ENCODE measurements at regions not wholly inside any gene's neighbourhood (a gene's known extent, or its start where the extent isn't known, plus 50 kb on each side); places are given as distances from the start of the nearest gene placed in this dataset.
"Not testable (repeated sequence)": the region's sequence is repeated elsewhere in the genome, so short reads cannot be mapped to it uniquely, and the experiment has no call there.

- DNase-seq (ENCODE audit: low read depth in 2 of 2): not testable (repeated sequence)
Observed at GRCh38 chr1:224029286-224030025, 84.5 kb upstream of the FBXO28 start.

- DNase-seq (ENCODE audit: low read depth in 2 of 2): not testable (repeated sequence)
Observed at GRCh38 chr1:224028802-224029201, 85.1 kb upstream of the FBXO28 start.

GRCh38 chr1:224023122-224023521 is 90.8 kb upstream of the FBXO28 start:
- not testable (repeated sequence) for DNase-seq (ENCODE audit: low read depth in 2 of 2)

- not testable (repeated sequence) for DNase-seq (ENCODE audit: low read depth in 2 of 2)
Observed at GRCh38 chr1:224022249-224022970, 91.5 kb upstream of the FBXO28 start.

GRCh38 chr1:224019866-224020265 is 94.0 kb upstream of the FBXO28 start:
- not testable (repeated sequence) for DNase-seq (ENCODE audit: low read depth in 2 of 2)

- not testable (repeated sequence) for DNase-seq (ENCODE audit: low read depth in 2 of 2)
Observed at GRCh38 chr1:224015782-224016181, 98.1 kb upstream of the FBXO28 start.

- no peak for DNase-seq (ENCODE audit: low read depth in 2 of 2)
Observed at GRCh38 chr1:224014330-224014649, 99.6 kb upstream of the FBXO28 start.

GRCh38 chr1:224013626-224014329 is 100.1 kb upstream of the FBXO28 start:
- DNase-seq (ENCODE audit: low read depth in 2 of 2): not testable (repeated sequence)

GRCh38 chr1:224012807-224013434 is 101.0 kb upstream of the FBXO28 start:
- not testable (repeated sequence) for DNase-seq (ENCODE audit: low read depth in 2 of 2)

- not testable (repeated sequence) for DNase-seq (ENCODE audit: low read depth in 2 of 2)
Observed at GRCh38 chr1:224012162-224012561, 101.7 kb upstream of the FBXO28 start.

GRCh38 chr1:224011751-224012150 is 102.2 kb upstream of the FBXO28 start:
- not testable (repeated sequence) for DNase-seq (ENCODE audit: low read depth in 2 of 2)

- not testable (repeated sequence) for DNase-seq (ENCODE audit: low read depth in 2 of 2)
Observed at GRCh38 chr1:224011153-224011552, 102.8 kb upstream of the FBXO28 start.

- not testable (repeated sequence) for DNase-seq (ENCODE audit: low read depth in 2 of 2)
Observed at GRCh38 chr1:224005973-224006372, 107.9 kb upstream of the FBXO28 start.

- peak; percentile 15 to 19 for DNase-seq (ENCODE audit: low read depth in 2 of 2)
Observed at GRCh38 chr1:224004552-224005315, 109.2 kb upstream of the FBXO28 start.

- DNase-seq (ENCODE audit: low read depth in 2 of 2): not testable (repeated sequence)
Observed at GRCh38 chr1:224003896-224004295, 110.0 kb upstream of the FBXO28 start.

- DNase-seq (ENCODE audit: low read depth in 2 of 2): not testable (repeated sequence)
Observed at GRCh38 chr1:224001757-224002156, 112.2 kb upstream of the FBXO28 start.

GRCh38 chr1:223999761-224000160 is 114.2 kb upstream of the FBXO28 start:
- DNase-seq (ENCODE audit: low read depth in 2 of 2): not testable (repeated sequence)

- DNase-seq (ENCODE audit: low read depth in 2 of 2): not testable (repeated sequence)
Observed at GRCh38 chr1:223998676-223999455, 115.0 kb upstream of the FBXO28 start.

GRCh38 chr1:223996376-223996775 is 117.5 kb upstream of the FBXO28 start:
- not testable (repeated sequence) for DNase-seq (ENCODE audit: low read depth in 2 of 2)
